ENCODE measurements at regions not wholly inside any gene's neighbourhood (a gene's known extent, or its start where the extent isn't known, plus 50 kb on each side); places are given as distances from the start of the nearest gene placed in this dataset.

GRCh38 chr4:65242156-65242846 is 428.0 kb downstream of the EPHA5 start:
- no peak for TF ChIP-seq CTCF (IDR thresholded peaks at IDR 0.05)
- no peak for TF ChIP-seq POLR2A (IDR thresholded peaks at IDR 0.05)

Data from right lobe of liver (tissue), 4 donors.